GM13977 (cell line): ENCODE measurements at regions not wholly inside any gene's neighbourhood (a gene's known extent, or its start where the extent isn't known, plus 50 kb on each side); places are given as distances from the start of the nearest gene placed in this dataset.
A peak's percentile ranks its signal among the peaks of the same experiment; 100 is the strongest.

Source experiments
- DNase-seq: peaks from one replicate; pipeline ENCODE4 v3.0.0; 2012; ENCODE audit warnings: low spot score
- in situ Hi-C: fragments of 300-500 bp; cut with MboI; formaldehyde crosslinking; loops from one replicate; pipeline ENCODE4 v1.12.0; 2022; ENCODE audit warnings: low sequenced_read_pairs, low pct_unique_long_range_greater_than_20kb, mixed read lengths, inconsistent platforms; ENCODE audit not compliant: unreplicated experiment
- TF ChIP-seq, protein P1 (sequence below): IDR thresholded peaks from 2 replicates; pipeline ENCODE4 v1.5.1; 2012; ENCODE audit warnings: mild to moderate bottlenecking, control low read depth; ENCODE audit not compliant: insufficient read depth; ENCODE audit errors: extremely low read depth, missing control alignments

DNA sequence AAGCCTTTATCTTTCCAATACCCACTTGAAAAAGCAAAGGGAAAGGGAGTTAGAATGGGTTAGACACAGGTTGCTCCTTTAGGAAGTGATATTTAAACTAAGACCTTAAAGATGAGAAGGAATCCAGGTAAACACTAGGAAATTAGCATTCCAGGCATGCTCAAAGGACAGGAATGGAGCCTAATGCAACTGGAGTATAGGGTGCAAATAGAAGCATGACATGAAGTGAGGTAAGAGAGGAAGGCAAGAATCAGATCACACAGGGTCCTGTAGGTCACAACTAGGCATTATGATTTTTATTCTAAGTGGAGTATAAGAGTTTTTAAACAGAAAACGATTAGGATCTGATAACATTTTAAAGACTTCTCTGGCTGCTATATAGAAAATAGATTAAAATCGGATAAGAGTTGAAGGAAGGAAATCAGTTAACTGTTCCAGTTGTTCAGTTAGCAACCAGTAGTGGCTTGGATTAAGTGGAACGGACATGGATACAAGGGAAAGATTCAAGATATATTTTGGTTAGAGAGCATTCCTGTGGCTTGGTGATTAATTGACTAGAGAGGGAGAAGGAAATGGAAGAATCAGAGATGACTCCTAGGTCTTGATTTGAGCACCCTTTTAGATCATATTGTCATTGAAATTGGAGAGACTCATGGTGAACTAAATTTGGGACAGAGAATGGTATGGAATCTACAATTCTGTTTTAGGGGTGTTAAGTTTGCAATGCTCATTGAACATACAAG lies 95.9 kb downstream of the FBXO4 start:
- DNase-seq, result no peak
- in situ Hi-C loops, result no loop called here
- TF ChIP-seq, protein P1, sequence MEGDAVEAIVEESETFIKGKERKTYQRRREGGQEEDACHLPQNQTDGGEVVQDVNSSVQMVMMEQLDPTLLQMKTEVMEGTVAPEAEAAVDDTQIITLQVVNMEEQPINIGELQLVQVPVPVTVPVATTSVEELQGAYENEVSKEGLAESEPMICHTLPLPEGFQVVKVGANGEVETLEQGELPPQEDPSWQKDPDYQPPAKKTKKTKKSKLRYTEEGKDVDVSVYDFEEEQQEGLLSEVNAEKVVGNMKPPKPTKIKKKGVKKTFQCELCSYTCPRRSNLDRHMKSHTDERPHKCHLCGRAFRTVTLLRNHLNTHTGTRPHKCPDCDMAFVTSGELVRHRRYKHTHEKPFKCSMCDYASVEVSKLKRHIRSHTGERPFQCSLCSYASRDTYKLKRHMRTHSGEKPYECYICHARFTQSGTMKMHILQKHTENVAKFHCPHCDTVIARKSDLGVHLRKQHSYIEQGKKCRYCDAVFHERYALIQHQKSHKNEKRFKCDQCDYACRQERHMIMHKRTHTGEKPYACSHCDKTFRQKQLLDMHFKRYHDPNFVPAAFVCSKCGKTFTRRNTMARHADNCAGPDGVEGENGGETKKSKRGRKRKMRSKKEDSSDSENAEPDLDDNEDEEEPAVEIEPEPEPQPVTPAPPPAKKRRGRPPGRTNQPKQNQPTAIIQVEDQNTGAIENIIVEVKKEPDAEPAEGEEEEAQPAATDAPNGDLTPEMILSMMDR, result no peak

DNA sequence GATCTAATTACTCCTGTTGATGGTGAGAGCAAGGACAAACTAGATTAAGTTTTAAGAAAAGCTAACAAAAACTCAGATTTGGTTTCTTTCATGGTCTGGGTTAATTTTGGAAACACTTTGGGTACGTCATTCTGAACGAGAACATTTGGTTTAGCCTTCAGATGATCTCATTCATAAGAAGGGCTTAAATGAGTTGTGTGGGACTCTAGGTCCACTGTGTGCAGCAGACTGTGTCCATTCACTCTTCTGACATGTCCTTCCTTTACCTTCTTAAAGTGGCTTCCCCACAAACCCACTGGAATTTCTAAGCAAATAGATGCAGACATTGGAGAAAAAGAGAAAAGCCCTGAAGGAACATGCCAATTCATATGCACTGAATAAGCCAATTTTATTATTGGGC lies 96.8 kb downstream of the FBXO4 start:
- TF ChIP-seq, protein P1, result no peak
- DNase-seq, result peak; percentile 18

DNA sequence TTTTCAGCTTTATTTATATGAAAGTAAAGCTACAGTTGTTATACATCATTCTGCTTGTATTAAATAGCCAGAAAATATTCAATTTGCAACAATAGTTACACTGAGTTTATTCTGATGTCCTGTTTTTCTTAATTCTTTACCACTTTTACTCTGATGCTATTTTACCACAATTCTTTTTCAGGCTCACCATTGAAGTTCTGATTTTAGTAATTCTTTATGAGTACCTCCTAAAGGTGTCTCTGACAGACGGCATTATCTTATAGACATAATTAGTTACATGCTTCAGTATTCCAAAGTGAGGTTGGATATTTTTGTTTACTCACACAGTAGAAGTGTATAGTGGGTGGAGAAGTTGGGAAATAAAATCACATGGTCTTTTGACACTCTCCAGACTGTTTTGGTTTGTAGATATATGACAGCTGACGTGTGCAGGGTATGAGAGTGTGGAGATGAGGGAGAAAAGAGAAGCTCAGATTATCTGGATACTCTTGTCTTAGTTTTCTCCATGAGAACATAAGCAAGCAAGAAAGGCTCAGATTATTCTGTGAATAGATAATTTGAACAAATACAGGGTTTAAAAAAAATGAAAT lies 97.4 kb downstream of the FBXO4 start:
- in situ Hi-C loops, result no loop called here
- TF ChIP-seq, protein P1, result no peak
- no peak for DNase-seq

More for the DNA sequence above, 96.8 kb downstream of the FBXO4 start:
- in situ Hi-C loops, result no loop called here

DNA sequence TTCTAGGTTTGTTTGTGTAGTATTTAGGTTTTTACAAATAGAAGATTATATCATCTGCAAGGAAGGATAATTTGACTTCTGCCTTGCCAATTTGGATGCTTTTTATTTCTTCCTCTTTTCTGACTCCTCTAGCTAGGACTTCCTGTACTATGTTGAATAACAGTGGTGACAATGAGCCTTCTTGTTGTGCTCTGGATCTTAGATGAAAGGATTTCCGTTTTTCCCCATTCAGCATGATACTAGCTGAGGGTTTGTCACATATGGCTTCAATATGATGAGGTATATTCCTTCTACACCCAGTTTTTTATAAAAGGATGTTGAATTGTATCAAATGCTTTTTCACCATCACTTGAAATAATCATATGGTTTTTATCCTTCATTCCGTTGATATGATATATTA lies 101.4 kb downstream of the FBXO4 start:
- no peak for DNase-seq
- in situ Hi-C loops, result no loop called here
- TF ChIP-seq, protein P1, result no peak

DNA sequence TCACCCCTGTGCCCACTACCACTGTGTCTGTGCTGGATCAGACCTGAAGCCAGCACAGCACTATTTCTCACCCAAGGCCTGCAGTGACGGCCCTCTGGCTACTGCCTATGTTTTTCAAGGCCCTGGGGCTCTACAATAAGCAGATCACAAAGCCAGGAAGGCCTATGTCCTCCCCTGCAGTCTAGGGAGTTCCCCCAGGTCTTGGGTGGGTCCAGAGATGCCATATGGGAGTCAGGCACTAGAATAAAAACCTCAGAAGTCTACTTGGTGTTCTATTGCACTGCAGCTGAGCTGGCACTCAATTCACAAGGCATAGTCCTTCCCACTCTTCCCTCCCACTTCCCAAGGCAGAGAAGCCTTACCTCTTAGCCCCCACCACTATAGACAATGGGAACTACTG lies 107.1 kb downstream of the FBXO4 start:
- in situ Hi-C loops, result no loop called here
- TF ChIP-seq, protein P1, result no peak
- no peak for DNase-seq

DNA sequence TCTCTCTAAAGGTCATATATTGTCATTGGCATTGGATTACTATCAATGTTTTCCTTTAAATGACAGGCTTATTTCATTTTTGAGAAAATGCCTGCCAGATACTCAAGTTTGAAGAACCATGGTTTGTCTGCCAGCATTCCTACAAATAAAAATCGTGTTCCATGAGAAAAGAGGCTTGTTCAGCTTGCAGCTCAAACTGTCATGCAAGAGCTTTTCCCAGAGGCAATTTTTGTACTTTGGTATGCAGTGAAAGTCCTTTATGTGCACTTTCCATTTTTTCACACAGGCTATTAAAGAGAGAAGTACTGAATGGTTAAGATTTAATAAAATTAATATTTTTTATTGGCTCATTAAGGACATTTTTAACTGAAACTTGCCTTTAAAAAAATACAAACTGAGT lies 110.4 kb downstream of the FBXO4 start:
- TF ChIP-seq, protein P1, result no peak
- in situ Hi-C loops, result no loop called here
- DNase-seq, result no peak
